KMS-11 (cell line): ENCODE measurements at regions not wholly inside any gene's neighbourhood (a gene's known extent, or its start where the extent isn't known, plus 50 kb on each side); places are given as distances from the start of the nearest gene placed in this dataset.

Experiments
- H2AFZ ChIP-seq: fragments of 200-600 bp; sonication (generic); 2 replicates; pipeline ENCODE4 v1.6.1; 2016; ENCODE audit warnings: antibody characterized with exemption, mixed run types, low read depth
- H3K27ac ChIP-seq: fragments of 200-600 bp; sonication (generic); 2 replicates; pipeline ENCODE4 v1.6.1; 2016; ENCODE audit warnings: mild to moderate bottlenecking, mixed run types
- H3K27me3 ChIP-seq: fragments of 200-600 bp; sonication (generic); 2 replicates; pipeline ENCODE4 v1.6.1; 2017; ENCODE audit warnings: mild to moderate bottlenecking, low read depth, mixed run types, moderate library complexity; ENCODE audit not compliant: insufficient read depth
- H3K36me3 ChIP-seq: fragments of 200-600 bp; sonication (generic); 2 replicates; pipeline ENCODE4 v1.6.1; 2017; ENCODE audit warnings: mild to moderate bottlenecking, mixed run types; ENCODE audit not compliant: insufficient read depth
- H3K4me1 ChIP-seq: fragments of 200-600 bp; sonication (generic); 2 replicates; pipeline ENCODE4 v1.6.1; 2016; ENCODE audit warnings: mild to moderate bottlenecking, low read depth, mixed run types; ENCODE audit not compliant: poor library complexity, severe bottlenecking
- H3K4me2 ChIP-seq: fragments of 200-600 bp; sonication (generic); 2 replicates; pipeline ENCODE4 v1.7.0; 2016; ENCODE audit warnings: mild to moderate bottlenecking, mixed run types
- H3K4me3 ChIP-seq: fragments of 200-600 bp; sonication (generic); IDR thresholded peaks from 2 replicates; pipeline ENCODE4 v1.6.1; 2017; ENCODE audit warnings: low read depth, low read length, mixed read lengths; ENCODE audit not compliant: insufficient read depth
- H3K79me2 ChIP-seq: fragments of 200-600 bp; sonication (generic); 2 replicates; pipeline ENCODE4 v1.6.1; 2016; ENCODE audit warnings: low read depth, mixed run types; ENCODE audit not compliant: insufficient read depth
- H3K9ac ChIP-seq: fragments of 200-600 bp; sonication (generic); 2 replicates; pipeline ENCODE4 v1.6.1; 2016; ENCODE audit warnings: mild to moderate bottlenecking, mixed run types
- H4K20me1 ChIP-seq: fragments of 200-600 bp; sonication (generic); 2 replicates; pipeline ENCODE4 v1.6.1; 2016; ENCODE audit warnings: mild to moderate bottlenecking, mixed run types; ENCODE audit not compliant: insufficient read depth
- TF ChIP-seq, protein P1 (sequence below): fragments of 200-600 bp; sonication (generic); conservative IDR thresholded peaks from 2 replicates; pipeline ENCODE4 v1.6.1; 2017; ENCODE audit warnings: low read depth, mild to moderate bottlenecking, antibody characterized with exemption, low read length, moderate library complexity, mixed read lengths

DNA sequence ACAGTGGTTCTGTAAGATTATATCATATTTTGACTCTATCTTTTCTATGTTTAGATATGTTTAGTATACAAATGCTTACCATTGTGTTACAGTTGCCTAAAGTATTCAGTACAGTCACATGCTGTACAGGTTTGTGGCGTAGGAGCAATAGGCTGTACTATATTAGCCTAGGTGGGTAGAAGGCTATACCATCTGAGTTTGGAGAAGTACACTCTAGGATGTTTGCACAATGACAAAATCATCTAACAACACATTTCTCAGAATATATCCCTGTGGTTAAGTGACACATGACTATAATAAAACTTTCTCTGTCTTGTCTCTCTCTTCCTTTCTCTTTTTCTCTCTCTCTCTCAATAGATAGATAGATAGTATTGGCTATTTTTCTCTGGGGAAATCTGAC, 1053.1 kb downstream of the STIM2 start:
- Histone ChIP-seq H3K79me2 (no peaks in the 10 kb centered on the region), H4K20me1 (no peaks in the 10 kb centered on the region), H3K4me2 (no peak overlapping the region), H3K4me1 (no peaks in the 10 kb centered on the region), H3K27ac (no peak overlapping the region), H3K27me3 (no peaks in the 10 kb centered on the region), H2AFZ (no peak overlapping the region), H3K36me3 (no peaks in the 10 kb centered on the region), H3K4me3 (no peak overlapping the region), H3K9ac (no peak overlapping the region)
- TF ChIP-seq, protein P1, sequence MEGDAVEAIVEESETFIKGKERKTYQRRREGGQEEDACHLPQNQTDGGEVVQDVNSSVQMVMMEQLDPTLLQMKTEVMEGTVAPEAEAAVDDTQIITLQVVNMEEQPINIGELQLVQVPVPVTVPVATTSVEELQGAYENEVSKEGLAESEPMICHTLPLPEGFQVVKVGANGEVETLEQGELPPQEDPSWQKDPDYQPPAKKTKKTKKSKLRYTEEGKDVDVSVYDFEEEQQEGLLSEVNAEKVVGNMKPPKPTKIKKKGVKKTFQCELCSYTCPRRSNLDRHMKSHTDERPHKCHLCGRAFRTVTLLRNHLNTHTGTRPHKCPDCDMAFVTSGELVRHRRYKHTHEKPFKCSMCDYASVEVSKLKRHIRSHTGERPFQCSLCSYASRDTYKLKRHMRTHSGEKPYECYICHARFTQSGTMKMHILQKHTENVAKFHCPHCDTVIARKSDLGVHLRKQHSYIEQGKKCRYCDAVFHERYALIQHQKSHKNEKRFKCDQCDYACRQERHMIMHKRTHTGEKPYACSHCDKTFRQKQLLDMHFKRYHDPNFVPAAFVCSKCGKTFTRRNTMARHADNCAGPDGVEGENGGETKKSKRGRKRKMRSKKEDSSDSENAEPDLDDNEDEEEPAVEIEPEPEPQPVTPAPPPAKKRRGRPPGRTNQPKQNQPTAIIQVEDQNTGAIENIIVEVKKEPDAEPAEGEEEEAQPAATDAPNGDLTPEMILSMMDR, result no peak

DNA sequence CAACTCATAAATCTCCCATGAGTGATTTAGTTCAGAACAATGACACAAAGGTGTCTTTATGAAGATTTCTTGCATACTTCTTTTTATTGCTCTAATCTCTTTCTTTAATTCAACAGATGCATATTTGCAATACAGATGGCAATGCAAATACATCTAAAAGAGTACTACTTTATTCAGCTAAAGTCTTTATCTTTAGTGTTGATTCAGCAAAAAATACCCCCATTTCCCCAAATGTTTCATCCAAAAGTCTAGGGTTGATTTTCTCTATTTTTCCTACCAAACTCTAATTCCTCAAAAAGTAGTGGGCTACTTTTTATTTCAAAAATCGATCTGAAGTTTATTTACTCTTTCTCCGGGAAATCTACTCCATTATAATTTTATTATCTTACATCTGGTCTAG, 1055.2 kb downstream of the STIM2 start:
- no peaks in the 10 kb centered on the region for H3K27me3 ChIP-seq
- H4K20me1 ChIP-seq, result no peaks in the 10 kb centered on the region
- H2AFZ ChIP-seq, result no peak overlapping the region
- no peak overlapping the region for H3K4me3 ChIP-seq
- H3K4me2 ChIP-seq, result no peak overlapping the region
- no peak overlapping the region for H3K9ac ChIP-seq
- no peaks in the 10 kb centered on the region for H3K79me2 ChIP-seq
- no peaks in the 10 kb centered on the region for H3K4me1 ChIP-seq
- no peak overlapping the region for H3K27ac ChIP-seq
- no peaks in the 10 kb centered on the region for H3K36me3 ChIP-seq
- TF ChIP-seq, protein P1, result no peak

DNA sequence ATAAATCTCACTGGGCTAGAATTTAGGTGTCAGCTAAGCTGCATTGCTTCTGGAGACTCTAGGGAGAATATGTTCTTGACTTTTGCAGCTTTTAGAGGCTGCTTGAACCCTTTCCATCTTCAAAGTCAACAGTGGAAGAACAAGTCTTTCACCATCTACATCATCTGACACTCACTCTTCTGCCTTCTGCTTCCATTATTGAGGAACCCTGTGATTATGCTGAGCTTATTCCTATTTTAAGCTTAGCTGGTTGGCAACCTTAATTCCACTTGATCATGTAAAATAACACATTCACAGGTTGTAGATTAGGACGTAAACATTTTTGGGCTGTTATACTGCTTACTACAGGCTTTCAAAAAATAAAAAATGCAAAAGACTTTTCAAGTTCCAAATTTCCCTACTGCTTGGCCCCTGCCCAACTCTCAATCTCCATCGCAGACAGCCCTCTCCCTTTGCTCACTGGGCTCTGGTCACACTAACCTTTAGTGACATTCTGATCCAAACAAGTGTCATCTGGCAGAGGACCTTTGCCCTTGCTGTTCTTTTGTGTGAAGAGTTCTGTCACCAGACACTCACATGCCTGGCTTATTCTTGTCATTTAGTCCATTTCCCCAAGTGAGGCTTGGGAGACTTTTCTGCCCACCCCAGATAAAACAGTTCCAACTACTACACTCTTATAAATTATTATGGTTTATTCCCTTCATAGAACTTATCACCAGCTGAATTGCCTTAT, 1056.0 kb downstream of the STIM2 start:
- H3K4me3 ChIP-seq, result no peak overlapping the region
- TF ChIP-seq, protein P1, result no peak
- no peaks in the 10 kb centered on the region for H3K27me3 ChIP-seq
- no peaks in the 10 kb centered on the region for H4K20me1 ChIP-seq
- no peak overlapping the region for H3K9ac ChIP-seq
- no peaks in the 10 kb centered on the region for H3K79me2 ChIP-seq
- no peaks in the 10 kb centered on the region for H3K4me1 ChIP-seq
- H3K27ac ChIP-seq, result no peak overlapping the region
- H2AFZ ChIP-seq, result no peak overlapping the region
- H3K4me2 ChIP-seq, result no peak overlapping the region
- H3K36me3 ChIP-seq, result no peaks in the 10 kb centered on the region

DNA sequence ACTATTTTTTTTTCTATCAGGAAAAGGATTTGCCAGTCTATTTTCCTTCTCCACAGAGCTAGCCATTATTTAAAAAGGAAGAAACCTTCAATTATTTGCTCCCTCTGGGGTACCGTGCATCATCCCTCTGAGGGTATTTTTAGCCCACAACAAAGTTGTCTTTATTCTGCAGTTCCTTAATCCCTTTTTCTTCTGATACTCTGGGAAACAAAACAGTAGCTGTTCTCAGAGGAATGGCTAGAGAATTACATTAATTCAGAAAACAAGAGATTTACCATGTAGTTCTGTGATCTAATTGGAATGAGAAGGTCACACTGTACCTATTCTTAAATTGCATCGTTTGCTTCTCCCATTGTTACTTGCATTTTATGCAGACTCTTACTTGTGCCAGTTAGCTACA, 1056.7 kb downstream of the STIM2 start:
- Histone ChIP-seq H3K4me1 (no peaks in the 10 kb centered on the region), H3K9ac (no peak overlapping the region), H3K27me3 (no peaks in the 10 kb centered on the region), H2AFZ (no peak overlapping the region), H4K20me1 (no peaks in the 10 kb centered on the region), H3K36me3 (no peaks in the 10 kb centered on the region), H3K4me2 (no peak overlapping the region), H3K4me3 (no peak overlapping the region), H3K27ac (no peak overlapping the region), H3K79me2 (no peaks in the 10 kb centered on the region)
- TF ChIP-seq, protein P1, result no peak
